Posterior cingulate gyrus (tissue), 11 donors: ENCODE measurements at regions not wholly inside any gene's neighbourhood (a gene's known extent, or its start where the extent isn't known, plus 50 kb on each side); places are given as distances from the start of the nearest gene placed in this dataset.

Source experiments
- DNase-seq, 10 donors: peaks; one replicate each; pipeline versions ENCODE4 v3.0.0 to v3.0.0-alpha.2; 2020 to 2021; ENCODE audit warnings: mixed read lengths in 3 of 10
- intact Hi-C: fragments of 100-400 bp; cut with DNase I; formaldehyde crosslinking; loops from one replicate; pipeline ENCODE4 v1.15.1; 2023

- intact Hi-C loops, result no loop called here
These were observed 236.5 kb upstream of the FN1 start for GRCh38 chr2:215672406-215672805.

GRCh38 chr2:215671691-215672090, 235.8 kb upstream of the FN1 start:
- intact Hi-C loops, result no loop called here
- DNase-seq, result no peak

More at GRCh38 chr2:215672406-215672805, 236.5 kb upstream of the FN1 start:
- DNase-seq, result no peak

DNA sequence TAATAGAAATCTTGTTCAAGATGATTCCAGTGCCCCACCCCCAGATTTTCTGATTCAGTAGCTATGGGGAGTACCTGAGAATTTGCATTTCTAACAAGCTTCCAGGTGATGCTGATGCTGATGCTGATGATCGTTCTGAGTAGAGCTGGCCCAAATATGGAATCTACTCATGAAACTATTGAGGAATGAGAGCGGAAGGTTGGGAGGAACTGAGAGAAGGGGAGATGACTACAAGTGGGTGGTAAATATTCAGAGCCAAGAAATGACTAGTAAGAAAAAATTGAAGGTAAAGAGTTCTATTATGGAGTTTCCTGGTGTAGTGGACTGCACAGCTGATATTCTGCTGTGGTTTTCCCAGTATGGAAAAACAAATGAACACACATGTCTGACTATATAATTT, 235.4 kb upstream of the FN1 start:
- intact Hi-C loops, result no loop called here
- DNase-seq, result no peak

GRCh38 chr2:215670396-215670795, 234.5 kb upstream of the FN1 start:
- intact Hi-C loops, result no loop called here
- DNase-seq, result no peak

GRCh38 chr2:215668378-215668775, 232.5 kb upstream of the FN1 start:
- intact Hi-C loops, result no loop called here
- DNase-seq, result peak in 7 of 10 donors; percentile 14 to 86 (median 41)

- no peak for DNase-seq
- intact Hi-C loops, result no loop called here
These were observed 231.9 kb upstream of the FN1 start for GRCh38 chr2:215667585-215668377.

GRCh38 chr2:215664847-215665525, 229.1 kb upstream of the FN1 start:
- intact Hi-C loops, result no loop called here
- no peak for DNase-seq

DNA sequence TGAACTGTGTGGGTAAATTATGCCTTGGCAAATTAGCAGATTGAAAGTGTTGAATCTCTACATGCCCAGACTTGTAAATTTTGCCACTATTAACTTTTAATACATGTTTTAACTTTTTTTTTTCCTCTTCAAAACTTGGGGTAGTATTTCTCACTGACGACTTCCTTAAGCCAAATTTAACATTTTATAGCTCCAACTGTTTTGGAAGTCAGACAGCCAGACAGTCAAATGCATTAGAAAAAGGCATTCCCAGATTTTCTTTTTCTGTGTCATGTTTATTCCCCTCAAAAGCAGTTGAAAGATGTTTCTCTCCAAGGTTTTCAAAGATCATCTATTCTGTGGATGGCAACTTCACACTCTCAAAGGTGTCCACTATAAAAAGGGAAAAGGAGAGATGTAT, 226.8 kb upstream of the FN1 start:
- intact Hi-C loops, result no loop called here
- DNase-seq, result no peak

- intact Hi-C loops, result no loop called here
- DNase-seq, result peak in 1 of 10 donors; percentile 57
These were observed 224.8 kb upstream of the FN1 start for GRCh38 chr2:215660687-215661086.

GRCh38 chr2:215659650-215660049, 223.8 kb upstream of the FN1 start:
- DNase-seq, result no peak
- intact Hi-C loops, result no loop called here

DNA sequence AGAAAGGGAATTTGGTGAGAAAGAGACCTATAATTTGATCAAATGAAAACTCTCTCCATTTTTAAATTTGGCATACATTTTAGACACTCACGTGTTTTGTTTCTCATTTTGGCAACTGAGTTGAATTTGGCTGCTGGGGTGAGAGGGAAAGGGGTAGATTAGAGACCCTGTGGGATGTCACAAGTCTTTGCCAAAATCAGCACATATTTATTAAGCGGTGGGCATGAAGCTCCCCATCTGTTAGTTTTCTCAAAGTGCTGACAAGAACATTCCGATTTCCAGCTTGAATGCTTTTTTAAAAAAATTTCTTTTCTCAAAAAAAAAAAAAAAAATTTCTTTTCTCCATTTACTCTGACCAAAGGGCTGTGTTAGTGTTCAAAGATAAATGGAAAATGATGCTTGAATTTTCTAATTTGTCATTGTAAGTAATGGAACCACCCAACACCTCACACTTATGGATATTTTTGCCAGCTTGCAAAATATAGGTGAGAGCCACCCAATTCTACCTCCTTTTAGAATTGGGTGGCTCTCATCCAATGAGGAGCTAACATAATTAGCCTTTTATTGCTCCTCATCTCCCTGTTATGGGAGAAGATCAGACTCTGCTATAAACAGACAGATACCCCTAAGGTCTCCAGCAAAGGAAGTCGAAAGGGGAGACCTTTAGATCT, 222.9 kb upstream of the FN1 start:
- intact Hi-C loops, result no loop called here
- DNase-seq, result no peak

DNA sequence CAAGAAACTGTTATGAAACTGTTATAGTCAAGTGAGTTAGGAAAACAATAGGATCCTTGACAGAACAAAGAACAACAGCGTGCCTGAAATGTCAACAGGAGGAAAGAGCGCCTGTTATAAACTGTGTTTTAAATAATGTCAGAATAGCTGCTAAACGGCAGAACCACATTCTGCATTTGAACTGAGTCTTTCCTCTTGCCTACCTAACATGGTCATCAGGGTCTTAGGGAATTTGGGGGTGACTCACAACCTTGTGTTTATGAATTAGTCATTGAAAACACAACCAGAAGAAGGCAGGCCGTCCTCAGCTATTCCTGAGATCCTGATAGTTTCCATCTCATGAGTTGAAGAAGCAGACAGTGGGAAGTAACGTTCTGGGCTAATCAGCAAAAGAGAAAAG, 222.0 kb upstream of the FN1 start:
- intact Hi-C loops, result no loop called here
- no peak for DNase-seq

GRCh38 chr2:215654148-215654819, 218.4 kb upstream of the FN1 start:
- intact Hi-C loops, result no loop called here
- DNase-seq, result no peak

DNA sequence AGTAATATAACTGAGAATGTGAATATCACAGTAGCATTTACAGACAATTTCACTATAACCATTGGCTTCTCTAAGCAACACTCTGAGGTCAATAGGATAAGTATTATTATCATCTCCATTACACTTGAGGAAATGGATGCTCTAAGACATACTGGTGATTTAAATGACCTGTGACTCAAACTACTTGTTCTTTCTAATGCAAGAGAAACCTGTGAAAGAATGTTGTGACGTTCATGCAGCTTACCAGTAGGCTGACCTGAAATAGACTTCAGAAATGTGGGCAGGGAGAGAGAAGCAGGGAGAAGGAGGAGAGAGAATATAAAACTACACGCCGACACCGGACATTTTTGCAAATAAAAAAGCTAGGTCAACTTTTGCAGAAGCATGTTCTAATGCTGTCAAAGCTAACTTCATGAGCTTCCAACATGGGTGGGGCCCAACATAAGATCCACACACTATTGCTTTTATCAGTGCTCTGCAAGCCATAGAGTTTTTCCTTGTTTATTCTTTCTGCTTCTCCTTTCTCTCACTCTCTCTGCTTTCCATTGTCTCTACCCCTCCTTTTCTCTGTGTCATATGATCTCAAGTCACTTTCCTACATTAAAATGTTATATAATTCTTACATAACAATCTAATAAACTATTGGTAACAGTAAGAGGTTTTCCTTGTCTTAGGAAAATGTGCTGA, 217.6 kb upstream of the FN1 start:
- intact Hi-C loops, result no loop called here
- no peak for DNase-seq

DNA sequence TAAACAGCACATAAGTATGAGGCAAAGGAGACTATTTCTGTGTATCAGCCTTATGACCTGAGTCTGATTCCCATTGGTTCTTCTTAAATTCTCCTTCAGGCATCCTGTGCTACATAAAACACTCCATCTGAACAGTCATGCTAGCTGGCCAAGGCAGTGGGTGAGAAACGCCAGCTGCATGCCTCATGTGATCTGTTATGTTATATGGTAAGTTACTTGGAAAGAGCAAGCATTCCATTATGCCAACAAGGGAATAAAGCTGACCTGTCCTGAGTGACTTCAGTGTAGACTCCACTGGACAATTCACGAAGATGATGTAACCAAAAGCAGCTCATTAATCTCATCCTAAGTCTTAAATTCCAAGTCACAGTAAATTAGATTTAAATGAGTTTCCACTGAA, 216.5 kb upstream of the FN1 start:
- intact Hi-C loops, result no loop called here
- no peak for DNase-seq

- no peak for DNase-seq
- intact Hi-C loops, result no loop called here
These were observed 215.5 kb upstream of the FN1 start for GRCh38 chr2:215651412-215651811.

GRCh38 chr2:215644233-215644897, 208.5 kb upstream of the FN1 start:
- DNase-seq, result no peak
- intact Hi-C loops, result no loop called here

DNA sequence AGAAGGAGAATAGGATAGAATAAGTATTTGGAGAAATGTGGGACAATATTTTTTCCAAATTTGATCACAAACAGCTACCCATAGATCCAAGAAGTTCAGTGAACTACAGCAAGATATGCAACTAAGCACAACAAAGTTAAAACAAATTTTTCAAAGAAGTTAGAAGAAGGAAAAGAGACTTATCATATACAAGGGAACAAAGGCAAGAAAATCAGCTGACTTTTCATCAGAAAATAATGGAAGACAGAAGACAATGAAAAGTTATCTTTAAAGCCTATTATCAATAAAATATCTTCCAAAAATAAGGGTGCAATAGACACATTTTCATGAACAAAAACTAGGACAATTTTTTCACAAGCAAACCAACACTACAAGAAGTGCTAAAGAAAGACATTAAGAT, 202.8 kb upstream of the FN1 start:
- intact Hi-C loops, result no loop called here
- no peak for DNase-seq

- intact Hi-C loops, result no loop called here
- no peak for DNase-seq
These were observed 201.8 kb upstream of the FN1 start for GRCh38 chr2:215637651-215638050.

- DNase-seq, result no peak
- intact Hi-C loops, result no loop called here
These were observed 200.9 kb upstream of the FN1 start for GRCh38 chr2:215636816-215637215.
